NT2/D1 (cell line): ENCODE measurements at regions not wholly inside any gene's neighbourhood (a gene's known extent, or its start where the extent isn't known, plus 50 kb on each side); places are given as distances from the start of the nearest gene placed in this dataset.

Experiments used
- YY1 ChIP-seq: IDR thresholded peaks from 2 replicates; pipeline ENCODE4 v1.6.1; 2011; ENCODE audit not compliant: insufficient read length, insufficient read depth
- ZNF274 ChIP-seq: IDR thresholded peaks from 2 replicates; pipeline ENCODE4 v1.6.1; 2011; ENCODE audit warnings: mild to moderate bottlenecking, low read depth, low read length

DNA sequence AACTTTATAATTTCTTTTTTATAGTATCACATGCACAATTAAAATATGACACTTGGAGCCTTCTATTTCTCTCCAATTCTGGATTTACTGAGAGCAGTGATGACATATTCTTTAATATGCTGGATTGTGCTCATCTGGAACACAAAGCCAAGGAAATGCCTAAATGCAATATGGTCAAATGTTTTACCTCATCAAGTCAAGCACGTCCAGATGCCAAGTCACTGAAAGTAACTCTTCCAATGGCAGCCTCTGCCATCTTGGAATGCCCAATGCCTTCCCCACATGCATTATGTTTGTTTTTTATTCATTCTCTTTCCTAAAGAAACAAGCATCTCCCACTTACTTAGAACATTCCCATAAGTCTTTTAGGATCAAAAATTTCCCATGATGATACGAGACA, 189.8 kb downstream of the TMX3 start:
- TF ChIP-seq ZNF274 (no peak), YY1 (no peak)
